ENCODE measurements at regions not wholly inside any gene's neighbourhood (a gene's known extent, or its start where the extent isn't known, plus 50 kb on each side); places are given as distances from the start of the nearest gene placed in this dataset.

DNA sequence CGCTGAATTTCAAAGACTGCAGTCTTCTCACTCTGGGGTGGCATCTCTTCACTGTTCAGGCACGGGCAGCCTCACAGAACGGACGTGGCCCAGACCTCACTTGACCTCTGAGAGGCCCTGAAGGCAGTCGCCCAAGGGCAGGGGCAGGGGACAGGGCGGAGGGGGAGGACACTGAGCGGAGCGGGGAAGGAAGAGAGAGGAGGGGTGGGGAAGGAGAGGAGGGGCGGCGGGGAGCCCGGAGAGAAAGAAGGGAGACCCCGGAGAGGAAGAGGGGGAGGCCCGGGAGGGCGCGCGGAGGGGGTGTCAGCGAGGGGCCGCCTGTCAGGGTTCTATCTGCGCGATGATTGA is 58.7 kb upstream of the COMTD1 start:
- DNase-seq (ENCODE audit: low spot score) = no peak

DNA sequence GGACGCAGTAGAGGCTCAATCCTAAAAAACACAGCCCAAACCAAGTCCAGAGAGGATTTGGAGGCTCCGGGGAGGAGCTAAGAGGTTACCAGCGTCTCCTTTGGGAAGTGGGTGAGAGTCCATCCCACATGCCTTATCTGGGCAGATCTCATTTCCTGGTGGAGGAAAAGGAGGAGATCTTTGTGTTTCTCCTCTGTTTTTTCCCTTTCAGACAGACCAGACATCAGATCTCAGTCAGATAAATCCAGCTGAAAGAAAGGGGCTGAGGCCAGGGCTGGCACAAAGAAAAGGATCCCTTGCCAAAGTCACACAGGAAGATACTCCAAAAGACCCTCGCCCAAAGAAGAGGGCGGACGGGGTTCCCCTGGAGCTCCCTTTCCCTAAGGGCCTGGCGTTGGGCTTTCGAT is 58.3 kb upstream of the COMTD1 start:
- DNase-seq (ENCODE audit: low spot score) = no peak

DNA sequence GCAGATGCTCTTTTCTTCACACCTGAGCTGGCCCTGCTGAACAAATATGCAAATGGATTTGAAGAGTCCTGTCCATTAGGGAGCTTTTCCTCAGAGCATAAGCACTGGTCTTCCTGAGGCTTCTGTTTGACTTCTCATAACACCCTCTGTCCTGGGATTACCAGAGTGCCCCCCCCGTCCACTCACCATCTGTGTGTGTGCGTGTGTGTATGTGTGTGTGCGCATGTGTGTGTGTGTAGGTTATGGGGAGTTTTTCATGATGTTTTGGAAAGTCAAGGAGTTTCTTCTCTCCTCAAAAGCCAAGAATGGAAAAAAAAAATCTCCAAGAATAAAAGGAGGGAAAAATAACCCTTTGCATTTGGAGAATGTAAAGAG is 57.7 kb upstream of the COMTD1 start:
- no peak for DNase-seq (ENCODE audit: low spot score)

DNA sequence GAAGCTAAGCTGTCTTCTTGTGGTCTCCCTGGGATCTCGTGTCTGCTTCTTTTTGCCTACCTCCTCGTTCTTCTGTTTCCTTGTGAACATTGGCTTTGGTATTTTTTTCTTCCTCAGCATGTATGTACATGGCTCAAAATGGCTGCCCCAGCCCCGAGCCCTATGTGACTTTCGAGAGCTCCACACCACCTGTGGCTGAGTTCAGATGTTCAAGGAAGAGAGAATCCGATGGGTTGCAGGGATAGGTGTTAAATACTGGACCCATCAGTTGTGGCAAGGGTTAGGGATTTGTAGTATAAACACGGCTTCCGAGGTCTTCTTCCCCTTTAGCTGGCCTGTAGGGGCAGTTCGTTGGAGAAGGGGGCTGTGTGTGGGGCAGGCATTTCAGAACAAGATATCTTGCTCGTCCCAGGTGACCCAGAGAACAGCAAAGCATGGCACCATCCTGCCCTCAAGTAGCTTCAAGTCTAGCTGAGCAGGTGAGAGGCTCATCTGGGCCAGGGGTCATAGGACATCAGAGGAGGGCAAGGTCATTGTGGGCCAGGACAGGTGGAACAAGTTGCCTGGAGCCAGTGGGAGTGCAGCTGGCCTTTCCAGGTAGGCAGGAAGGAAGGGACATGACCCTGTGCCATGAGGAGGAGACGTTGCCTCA is 57.2 kb upstream of the COMTD1 start:
- DNase-seq (ENCODE audit: low spot score) = no peak

DNA sequence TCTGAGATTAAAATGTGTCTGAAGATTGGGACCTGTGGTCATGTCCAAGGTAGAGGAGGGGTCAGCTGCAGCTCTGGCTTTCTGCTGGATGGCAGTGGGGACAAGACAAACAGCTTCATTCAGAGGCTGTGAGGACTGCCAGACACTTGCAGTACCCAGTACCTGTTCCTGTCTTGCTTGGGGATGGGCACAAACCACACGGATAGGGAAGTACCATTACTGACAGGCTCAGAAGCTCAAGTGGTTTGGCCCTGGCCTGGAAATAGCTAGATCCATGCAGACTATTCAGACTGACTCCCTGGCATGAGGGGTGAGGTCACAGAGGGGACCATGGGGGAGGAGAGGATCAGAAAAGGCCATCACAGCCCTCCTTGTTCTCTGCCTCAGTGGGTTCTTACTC is 56.0 kb upstream of the COMTD1 start:
- no peak for DNase-seq (ENCODE audit: low spot score)

DNA sequence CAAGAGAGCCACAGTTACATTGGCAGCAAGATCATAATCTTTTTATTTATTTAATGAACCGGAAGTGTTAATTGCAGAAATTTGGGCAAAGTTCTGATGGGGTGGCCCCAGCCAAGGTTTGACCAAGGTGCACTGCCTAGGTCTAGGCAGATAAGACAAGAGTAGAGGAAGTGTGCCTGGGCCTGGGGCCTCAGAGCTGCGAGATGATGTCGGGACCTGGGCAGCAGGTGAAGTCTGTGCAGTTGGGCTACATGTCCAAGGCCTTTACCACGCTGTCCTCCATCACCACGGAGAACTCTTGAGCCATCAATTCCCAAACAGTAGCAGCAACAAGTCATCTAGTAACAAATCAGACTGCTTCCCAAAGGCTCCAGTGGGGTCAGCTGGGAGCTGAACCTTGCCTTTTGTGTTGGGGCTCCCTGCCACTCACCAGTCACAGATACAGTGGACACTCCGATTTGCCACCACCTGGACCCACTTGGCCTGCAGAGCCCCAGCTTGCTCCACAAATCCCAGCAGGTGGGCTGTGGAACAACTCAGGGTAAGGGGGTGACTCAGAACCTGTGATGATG is 52.5 kb upstream of the COMTD1 start:
- no peak for DNase-seq (ENCODE audit: low spot score)

DNA sequence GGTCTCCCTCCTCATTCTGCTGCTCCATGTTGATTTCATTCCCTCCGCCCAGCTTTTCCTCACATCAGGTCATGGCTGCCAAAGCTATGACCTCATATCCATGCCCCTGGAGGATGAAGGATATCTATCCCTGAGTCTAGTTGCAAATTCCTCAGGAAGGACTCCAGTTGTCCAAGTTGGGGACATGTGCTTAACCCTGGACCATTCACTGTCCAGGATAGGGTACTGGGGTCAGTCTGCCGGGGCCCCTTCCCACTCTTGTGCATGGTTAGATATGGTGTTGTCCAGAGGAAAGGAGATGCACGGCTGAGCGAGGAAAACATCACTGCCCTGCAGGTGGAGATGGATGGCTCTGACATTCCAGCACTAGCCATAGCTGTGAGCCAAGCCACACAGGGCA is 51.9 kb upstream of the COMTD1 start:
- DNase-seq (ENCODE audit: low spot score) = no peak

DNA sequence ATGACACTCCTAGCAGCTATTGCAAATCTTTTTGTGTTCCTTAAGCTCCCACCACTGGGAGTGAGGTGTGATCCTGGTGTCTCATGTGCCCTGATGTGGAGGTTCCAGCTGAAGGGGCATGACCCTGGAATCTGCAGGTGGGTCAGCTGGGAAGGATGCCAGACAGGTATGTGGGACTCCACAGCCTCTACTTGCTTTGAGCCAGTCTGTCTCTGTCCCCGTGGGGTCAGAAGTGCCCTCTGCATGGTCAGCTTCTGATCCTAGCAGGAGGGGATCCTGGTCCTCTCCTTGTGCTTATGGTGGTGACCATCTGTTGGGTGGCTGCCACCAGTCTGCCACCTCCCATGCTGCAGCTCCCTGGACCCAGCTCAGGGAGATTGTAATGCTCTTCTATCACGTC is 51.1 kb upstream of the COMTD1 start:
- no peak for DNase-seq (ENCODE audit: low spot score)

Data from activated CD4-positive, alpha-beta T cell treated with anti-CD3 and anti-CD28 coated beads, Interleukin-2, Interleukin-4, amounts not matched to agents 100 ng/mL and 50 ng/mL, durations not matched to agents 16 hours and 8 hours (primary cell).